HTR-8/SVneo (cell line): ENCODE measurements at regions not wholly inside any gene's neighbourhood (a gene's known extent, or its start where the extent isn't known, plus 50 kb on each side); places are given as distances from the start of the nearest gene placed in this dataset.
"Not testable (repeated sequence)": the region's sequence is repeated elsewhere in the genome, so short reads cannot be mapped to it uniquely, and the experiment has no call there.

ENCODE experiments used
- DNase-seq: peaks from one replicate; pipeline ENCODE4 v3.0.0; 2011; ENCODE audit warnings: low spot score, mixed read lengths; ENCODE audit not compliant: insufficient read length
- FAIRE-seq: peaks from 2 replicates; lab custom pipeline; 2011; peaks lifted over from hg19 to GRCh38; lab: Jason Lieb, UNC

DNA sequence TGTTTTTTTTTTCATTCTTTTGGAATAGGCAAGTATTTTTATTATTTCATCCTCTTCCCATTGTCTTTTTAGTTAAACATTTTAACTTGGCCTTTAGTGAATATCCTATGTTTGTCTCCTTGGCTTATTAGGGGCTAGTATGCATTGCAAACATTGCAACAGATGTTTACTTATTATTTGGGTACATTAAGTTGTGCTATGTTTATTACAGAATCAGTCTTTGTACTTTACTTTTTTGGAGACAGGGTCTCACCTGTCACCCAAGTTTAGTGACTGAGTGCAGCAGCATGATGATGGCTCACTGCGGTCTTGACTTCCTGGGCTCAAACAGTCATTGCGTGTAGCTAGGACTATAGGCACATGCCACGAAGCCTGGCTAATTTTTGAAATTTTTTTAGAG, 51.1 kb upstream of the NUDT6 start:
- DNase-seq (no peak), FAIRE-seq (no peak)

DNA sequence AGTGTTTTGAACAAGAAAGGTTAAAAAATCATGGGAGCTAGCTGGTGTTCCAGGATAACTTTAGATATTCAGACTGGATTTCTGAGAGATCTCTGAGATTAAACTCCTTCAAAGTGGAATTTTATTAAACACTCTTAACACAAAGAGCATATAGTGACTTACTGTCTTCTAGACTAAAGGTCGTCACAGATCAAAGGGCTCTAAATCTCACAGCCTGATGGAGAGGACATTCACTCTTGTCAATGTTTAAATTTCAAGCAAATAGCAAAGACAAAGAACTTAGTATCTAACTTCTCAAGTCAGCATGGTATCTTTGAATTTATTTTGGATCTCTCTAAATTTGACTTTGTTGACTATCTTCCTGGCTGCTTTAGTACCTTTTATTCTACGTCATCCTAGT, 53.7 kb upstream of the NUDT6 start:
- FAIRE-seq (no peak), DNase-seq (no peak)

DNA sequence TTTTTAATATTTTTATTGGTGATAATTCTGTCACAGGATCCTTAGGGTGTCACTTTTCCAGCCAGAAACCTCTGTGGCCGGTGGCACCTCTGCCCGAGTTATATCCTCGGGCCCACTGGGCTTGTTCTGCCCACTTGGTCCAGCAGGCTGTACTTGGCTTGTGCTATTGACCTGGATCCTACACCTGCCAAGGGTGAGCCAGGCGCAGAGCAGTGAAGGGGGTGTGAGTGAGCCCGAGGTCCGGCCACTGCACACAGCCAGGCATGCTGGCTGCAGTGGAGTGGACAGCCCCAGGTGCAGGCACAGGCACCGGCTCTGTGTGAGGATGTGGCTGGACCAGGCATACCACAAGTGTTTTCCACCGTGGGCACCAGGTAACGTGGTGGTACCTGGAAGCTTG, 54.7 kb upstream of the NUDT6 start:
- no peak for FAIRE-seq

DNA sequence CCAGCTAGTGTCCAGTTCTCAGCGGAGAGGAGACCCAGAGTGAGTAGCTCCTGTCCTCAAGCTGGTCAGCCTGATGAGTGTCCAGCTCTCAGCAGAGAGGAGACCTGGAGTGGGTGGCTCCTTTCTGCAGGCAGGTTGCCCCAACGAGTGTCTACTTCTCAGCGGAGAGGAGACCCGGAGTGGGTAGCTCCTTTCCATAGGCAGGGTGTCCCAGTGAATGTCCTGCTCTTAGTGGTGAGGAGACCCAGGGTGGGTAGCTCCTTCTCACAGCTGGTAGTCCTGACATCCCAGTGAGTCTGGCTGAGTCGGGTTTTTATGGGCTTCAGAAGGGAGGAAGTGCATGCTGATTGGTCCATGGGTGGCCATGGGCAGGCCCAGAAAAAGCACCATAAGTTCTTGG, 55.7 kb upstream of the NUDT6 start:
- no peak for FAIRE-seq
- no peak for DNase-seq

More for the DNA sequence above, 54.7 kb upstream of the NUDT6 start:
- DNase-seq = no peak

DNA sequence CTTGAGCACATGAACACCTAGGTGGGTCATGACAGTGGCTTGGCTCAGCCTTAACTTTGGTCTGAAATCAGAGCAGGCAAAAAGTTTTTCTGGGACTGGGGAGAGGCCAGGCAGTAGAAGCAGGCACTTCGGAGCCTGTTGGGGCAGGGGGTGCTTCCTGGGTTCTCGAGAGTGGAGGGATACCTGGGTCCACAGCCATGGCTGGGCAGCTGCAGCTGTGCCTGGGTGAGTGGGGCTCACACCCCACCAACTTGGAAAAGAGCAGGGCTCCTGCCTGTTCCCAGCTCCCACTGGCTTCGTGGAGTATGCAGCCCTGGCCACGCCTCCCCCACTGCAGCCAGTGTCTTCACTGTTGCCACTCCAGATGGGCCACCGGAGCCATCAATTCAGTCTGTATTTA, 56.4 kb upstream of the NUDT6 start:
- FAIRE-seq = no peak
- DNase-seq = no peak

DNA sequence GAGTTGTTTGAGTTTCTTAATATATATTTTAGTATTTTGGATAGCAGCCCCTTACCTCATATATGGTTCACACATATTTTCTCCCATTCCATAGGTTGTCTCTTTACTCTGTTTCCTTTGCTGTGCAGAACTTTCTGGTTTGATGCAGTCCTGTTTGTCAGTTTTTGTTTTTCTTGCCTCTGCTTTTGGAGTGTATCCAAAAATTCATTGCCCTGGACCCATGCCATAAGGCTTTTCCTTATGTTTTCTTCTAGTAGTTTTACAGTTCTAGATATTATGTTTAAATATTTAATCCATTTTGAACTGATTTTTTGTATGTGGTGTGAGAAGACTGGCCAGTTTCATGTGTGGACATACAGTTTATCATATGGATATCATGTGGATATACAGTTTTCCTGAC, 58.5 kb upstream of the NUDT6 start:
- DNase-seq = no peak
- no peak for FAIRE-seq

DNA sequence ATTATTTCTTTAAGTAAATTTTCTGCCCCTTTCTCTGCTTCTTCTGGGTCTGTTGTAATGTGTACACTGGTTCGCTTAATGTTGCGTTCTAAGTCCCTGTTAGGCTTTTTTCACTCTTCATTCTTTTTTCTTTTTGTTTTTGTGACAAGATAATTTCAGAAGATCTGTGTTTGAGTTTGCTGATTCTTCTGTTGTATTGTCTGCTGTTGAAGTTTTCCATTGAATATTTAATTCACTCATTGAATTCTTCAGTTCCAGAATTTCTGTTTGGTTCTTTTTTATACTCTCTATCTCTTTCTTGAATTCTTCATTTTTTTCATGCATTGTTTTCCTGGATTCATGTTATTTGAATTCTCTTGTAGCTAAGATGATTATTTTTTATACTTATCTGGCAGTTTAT, 66.3 kb upstream of the NUDT6 start:
- no peak for FAIRE-seq

DNA sequence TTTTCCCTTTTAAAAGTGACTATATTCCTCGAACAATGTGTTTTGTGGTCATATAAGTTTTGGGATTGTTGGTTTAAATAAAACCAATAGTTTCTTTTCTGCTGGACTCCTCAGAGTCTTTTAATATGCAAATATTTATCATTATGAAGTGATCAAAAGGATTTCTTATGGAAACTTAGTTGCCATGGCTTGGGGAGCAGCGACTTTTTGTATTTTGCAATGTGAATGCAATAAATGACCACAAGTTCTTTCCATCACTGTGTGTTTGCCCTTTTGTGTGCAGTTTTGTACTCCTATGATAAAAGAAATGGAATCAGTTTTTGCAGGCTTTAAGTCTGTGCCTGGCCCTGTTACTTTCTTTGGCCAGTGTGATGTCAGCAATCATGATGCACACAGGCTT, 68.5 kb upstream of the NUDT6 start:
- DNase-seq (no peak), FAIRE-seq (no peak)

More for the DNA sequence above, 66.3 kb upstream of the NUDT6 start:
- no peak for DNase-seq

DNA sequence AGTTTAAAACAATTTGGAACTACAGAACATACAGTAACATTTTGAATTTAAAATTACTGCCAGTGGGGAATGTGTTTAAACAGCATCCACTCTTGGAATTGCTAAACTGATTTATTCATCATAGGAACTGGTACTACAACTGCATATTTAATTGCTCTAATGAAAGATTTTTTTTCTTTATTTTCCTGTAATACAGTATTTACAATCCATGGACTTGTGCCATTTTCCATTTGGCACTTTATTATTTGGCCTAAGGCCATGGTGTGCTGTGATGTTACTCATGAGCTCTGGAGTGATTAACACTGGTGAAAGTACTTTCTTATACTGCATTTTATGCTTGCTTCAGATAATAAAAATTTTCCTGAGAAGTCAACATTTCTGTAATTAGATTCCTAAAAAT, 69.7 kb upstream of the NUDT6 start:
- DNase-seq (no peak), FAIRE-seq (no peak)

DNA sequence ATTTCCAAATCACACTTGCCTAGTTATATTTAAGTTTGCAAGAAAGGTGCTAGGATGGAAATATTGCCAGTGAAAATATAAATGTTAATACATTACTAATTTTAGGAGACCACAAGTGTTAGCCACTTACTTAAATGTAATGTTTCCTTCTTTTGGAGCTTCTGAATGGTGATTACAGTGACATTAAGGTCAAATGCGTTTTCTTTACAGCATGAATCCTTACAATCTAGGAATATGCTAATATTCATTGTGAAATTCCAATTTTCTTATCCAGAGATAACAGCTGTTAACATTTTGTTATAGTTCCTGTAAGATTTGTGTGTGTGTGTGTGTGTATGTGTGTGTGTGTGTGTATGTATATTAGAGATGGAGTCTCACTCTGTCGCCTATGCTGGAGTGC, 70.2 kb upstream of the NUDT6 start:
- FAIRE-seq (no peak), DNase-seq (no peak)

DNA sequence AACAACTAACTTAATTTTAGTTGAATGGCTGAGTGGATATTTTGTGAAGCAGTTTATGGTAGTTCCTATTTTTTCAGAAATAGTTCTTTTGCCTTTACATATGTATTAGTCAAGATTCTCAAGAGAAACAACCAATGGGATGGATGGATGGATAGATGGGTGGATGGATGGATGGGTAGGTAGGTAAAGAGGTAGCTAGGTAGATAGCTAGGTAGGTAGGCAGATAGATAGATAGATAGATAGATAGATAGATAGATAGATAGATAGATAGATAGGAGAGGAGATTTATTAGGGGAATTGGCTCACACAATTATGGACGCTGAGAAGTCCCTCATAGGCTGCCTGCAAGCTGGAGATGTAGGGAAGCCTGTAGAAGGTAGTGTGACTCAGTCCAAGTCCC, 74.0 kb upstream of the NUDT6 start:
- FAIRE-seq (no peak), DNase-seq (no peak)

DNA sequence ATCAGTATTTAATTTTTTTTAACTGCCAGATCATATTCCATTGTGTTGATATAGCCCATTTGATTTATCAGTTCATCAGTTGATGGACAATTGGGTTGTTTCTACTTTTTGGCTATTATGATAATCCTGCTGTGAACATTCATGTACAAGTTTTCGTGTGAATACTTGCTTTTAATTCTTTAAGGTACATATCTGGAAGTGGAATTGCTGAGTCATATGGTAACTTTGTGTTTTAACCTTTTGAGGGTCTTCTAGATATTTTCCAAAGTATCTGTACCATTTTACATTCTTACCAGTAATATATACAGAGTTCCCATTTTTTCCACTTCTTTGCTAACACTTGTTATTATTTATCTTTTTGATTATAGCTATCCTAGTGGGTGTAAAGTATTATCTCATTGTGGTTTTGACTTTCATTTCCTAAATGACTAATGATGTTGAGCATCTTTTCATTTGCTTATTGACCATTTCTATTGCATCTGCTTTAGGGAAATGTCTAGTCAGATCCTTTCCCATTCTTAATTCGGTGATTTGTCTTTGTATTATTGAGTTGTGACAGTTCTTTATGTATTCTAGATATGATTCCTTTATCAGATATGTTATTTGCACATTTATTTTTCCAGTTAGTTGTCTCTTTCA, 75.2 kb upstream of the NUDT6 start:
- DNase-seq (no peak), FAIRE-seq (no peak)

DNA sequence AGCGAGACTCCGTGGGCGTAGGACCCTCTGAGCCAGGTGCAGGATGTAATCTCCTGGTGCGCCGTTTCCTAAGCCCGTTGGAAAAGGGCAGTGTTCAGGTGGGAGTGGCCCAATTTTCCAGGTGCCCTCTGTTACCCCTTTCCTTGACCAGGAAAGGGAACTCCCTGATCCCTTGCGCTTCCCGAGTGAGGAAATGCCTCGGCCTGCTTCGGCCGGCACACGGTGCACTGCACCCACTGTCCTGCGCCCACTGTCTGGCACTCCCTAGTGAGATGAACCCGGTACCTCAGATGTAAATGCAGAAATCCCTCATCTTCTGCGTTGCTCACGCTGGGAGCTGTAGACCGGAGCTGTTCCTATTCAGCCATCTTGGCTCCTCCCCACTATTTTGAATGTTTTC, 81.7 kb upstream of the NUDT6 start:
- DNase-seq, FAIRE-seq: not testable (repeated sequence)

DNA sequence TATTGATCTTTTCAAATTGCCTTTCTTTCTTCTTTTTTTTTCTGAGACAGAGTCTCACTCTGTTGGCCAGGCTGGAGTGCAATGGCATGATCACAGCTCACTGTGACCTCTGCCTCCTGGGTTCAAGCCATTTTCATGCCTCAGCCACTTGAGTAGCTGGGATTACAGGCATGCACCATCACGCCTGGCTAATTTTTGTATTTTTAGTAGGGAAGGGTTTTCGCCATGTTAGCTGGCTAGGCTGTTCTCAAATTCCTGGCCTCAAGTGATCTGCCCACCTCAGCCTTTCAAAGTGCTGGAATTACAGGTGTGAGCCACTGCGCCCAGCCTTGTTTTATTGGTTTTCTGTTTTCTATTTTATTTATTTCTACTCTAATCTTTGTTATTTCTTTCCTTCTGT, 82.7 kb upstream of the NUDT6 start:
- DNase-seq, FAIRE-seq: not testable (repeated sequence)

DNA sequence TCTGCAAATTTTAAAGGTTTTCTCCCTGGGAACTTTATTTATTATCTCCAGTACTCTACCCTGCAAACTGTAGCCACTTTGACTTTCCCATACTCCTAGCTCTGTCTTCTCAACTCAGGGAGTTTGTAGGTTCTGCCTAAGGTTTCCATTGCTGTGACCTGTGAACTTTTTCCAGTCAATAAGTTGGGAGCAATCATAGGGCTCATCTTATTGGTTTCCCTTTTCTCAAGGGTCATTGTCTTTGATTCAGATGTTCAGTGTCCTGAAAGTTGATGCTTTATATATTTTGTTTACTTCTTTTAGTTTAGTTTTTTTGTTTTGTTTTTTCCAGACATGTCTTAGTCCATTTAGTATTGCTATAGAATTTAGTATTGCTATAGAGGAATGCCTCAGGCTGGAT, 85.3 kb upstream of the NUDT6 start:
- DNase-seq (no peak), FAIRE-seq (no peak)

DNA sequence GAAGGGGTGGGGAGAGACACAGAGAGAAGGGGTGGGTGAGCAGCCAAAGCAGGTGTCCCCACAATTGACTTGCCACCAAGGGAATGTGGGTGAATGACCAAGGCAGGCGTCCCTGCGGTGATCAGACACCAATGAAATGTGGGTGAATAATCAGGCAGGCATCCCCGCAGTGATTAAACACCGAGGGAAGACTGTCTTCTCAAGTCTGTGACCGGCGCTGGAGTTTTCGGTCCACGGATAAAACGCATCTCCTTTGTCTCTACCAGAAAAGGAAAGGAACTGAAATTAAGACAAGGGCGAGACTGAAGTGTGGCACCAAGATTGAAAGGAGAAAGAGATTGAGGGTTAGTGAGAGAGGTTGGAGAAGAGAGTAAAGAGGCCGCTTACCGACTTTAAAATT, 90.0 kb upstream of the NUDT6 start:
- FAIRE-seq, DNase-seq: not testable (repeated sequence)

DNA sequence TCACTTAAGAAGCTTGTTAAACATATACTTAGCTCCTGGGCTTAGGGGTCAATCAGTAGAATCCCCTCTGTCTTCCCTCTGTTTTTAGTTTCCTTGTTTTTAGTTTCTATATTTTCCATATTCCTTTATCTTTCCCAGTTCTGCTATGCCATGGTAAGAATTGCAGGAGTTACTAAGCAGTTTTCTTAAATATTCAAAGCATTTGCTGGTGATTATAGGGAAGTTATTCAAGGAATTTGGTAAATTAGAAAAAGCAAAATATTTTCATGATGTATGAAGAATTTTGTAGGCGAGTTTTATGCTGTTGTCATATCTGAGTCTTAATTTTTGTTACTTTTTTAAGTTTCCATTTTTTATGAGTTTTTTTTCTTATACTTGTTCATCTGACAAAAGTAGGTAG, 91.6 kb upstream of the NUDT6 start:
- FAIRE-seq = no peak
- DNase-seq = no peak

DNA sequence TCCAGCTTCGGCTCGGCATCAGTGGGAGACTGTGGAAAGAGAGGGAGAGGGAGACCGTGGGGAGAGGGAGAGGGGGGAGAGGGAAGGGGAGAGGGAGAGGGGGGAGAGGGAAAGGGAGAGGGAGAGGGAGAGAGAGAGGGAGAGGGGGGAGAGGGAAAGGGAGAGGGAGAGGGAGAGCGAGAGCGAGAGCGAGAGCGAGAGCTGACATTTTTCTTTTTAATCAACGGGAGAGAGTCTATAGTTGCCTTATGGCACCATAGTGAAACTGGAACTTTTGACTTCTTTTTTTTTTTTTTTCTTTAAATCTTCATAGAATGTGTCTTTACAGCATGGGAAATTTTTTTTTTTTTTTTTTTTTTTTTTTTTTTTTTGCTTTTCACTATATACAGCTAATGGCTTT, 94.7 kb upstream of the NUDT6 start:
- FAIRE-seq = no peak
- no peak for DNase-seq

DNA sequence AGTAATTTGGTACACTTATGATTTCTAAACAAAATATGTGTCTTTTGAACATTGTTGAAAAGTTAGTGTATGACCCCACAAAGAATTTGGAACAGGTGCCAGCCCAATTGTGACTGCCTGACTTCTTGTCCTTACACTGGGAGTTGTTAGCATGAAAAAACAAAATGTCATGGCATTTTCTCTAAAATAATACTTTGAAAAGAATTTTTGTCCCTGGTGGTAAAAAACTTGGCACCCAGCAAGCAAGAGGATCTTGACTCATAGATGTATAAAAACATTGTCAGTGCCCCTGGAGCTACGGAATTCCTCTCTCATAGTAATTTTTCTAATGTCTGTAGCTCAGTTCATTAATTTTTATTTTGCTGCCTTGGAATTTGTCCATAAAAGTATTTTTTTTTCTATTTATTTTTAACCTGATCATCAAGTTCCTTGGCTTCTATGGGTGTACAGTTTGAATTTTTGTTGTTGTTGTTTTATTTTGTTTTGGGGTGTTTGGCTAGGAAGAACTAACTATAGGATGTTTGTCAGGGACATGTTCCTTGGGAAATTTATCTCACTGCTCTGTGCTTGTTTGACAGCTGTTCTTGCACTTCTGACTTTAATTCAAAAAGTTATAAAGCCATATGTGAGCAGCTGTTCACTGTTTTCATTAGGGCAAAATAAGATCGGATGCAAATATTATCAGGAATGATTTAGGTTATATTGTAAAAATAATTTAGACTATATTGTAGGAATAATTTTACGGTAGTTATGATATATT, 95.4 kb upstream of the NUDT6 start:
- DNase-seq = peak; percentile 41
- FAIRE-seq = no peak

DNA sequence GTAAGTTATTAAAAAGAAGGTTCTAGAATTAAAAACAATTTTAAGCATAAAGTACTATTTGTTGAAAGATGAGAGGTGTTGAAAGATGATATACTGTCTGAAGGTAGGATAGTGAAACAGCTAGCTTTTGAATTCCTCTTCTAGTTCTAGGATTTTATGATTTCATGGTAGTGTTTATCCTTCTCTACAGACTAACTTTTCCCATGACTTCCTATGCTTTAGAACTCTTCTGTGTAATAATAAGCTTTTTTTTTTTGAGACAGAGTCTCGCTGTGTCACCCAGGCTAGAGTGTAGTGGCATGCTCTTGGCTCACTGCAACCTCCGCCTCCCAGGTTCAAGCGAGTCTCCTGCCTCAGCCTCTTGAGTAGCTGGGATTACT, 96.0 kb upstream of the NUDT6 start:
- FAIRE-seq = no peak

DNA sequence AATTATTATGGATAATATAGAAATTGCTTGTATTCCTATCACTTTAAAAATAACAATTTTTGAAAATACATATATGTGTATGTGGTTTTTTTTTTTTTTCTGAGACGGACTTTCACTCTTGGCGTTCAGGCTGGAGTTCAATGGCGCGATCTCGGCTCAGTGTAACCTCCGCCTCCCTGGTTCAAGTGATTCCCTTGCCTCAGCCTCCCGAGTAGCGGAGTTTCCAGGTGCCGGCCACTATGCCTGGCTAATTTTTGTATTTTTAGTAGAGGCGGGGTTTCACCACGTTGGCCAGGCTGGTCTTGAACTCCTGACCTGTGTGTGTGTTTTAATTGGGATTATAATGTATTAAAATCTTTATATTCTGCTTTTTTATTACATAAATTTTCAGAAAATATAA, 97.9 kb upstream of the NUDT6 start:
- FAIRE-seq = no peak
- no peak for DNase-seq

More for the DNA sequence above, 96.0 kb upstream of the NUDT6 start:
- DNase-seq = no peak

DNA sequence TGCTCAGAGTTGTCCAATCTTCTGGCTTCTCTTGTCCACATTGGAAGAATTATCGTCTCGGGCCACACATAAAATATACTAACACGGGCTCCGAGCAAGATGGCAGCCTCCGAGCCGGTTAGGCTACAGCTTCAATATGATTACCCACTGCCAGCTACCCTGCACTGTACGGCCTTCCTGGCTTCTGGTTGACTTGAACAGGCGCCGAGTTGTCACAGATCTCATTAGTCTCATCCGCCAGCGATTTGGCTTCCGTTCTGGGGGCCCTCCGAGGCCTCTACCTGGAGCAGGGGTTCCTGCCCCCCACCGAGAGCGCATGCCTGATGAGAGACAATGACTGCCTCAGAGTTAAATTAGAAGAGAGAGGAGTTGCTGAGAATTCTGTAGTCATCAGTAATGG, 101.2 kb upstream of the NUDT6 start:
- FAIRE-seq = no peak
- no peak for DNase-seq
